ENCODE measurements at regions not wholly inside any gene's neighbourhood (a gene's known extent, or its start where the extent isn't known, plus 50 kb on each side); places are given as distances from the start of the nearest gene placed in this dataset.
"Not testable (repeated sequence)": the region's sequence is repeated elsewhere in the genome, so short reads cannot be mapped to it uniquely, and the experiment has no call there.

DNA sequence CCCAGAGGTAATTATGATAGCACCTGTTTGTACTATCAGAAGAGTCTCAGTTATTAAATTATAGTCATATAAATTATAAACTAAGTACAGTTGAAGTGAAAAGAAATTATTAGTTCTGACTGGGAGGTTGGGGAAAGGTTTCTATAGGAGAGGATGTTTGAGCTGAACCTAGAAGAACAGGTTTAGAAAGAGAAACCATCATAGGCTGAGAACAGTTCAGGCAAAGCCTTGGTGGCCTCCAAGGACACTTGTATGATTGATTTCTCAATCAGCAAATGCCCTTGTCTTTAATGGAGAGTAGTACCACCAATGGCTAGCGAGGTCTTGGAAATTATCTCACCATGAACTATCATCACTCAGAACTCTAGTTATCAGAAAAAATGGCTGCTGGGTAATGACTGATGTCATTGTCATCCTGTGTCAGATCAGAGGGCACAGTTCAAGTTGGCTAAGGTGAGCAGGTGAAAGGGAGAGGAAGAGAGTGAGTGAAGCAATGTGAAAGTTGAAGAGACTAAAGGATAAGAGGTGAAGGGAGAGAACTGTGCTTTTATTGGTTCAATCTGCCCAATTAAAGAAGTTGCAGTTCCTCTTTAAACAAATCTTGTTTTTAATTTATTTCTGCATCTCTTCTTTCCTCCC is 105.8 kb upstream of the NBPF8 start:
- intact Hi-C loops (cut with DNase I; ENCODE audit: low total_unique reads); H3K4me1 ChIP-seq: not testable (repeated sequence)
- no CpG with 5 or more reads among the region's 1 CpG for WGBS, 2 donors (ENCODE audit: low coverage in 1 of 2)

DNA sequence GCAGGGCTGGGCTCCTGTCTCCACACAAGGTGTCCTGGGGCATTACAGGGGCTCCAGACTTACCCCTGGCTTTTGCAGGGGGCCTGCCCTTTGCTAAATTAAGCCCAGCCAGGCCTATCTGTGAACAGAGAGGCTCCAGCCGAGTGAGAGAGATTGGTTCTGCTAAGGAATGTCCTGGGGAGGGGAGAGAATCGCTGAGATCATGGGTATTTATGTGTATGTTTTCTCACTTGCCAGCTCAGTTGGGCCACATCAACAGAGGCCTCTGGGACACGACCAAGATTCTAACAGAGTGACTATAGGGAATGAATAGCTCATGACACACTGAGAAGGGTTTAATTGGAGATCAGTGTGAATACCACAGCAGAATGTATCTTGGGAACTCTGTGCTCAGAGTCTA is 109.8 kb upstream of the NBPF8 start:
- H3K9me3 ChIP-seq; H3K4me1 ChIP-seq; H3K27me3 ChIP-seq; H3K4me3 ChIP-seq; H3K27ac ChIP-seq; in situ Hi-C loops (cut with MboI; ENCODE audit: low pct_ligation_motif_present in 1 of 4, low pct_unique_long_range_greater_than_20kb in 1 of 4, low sequenced_read_pairs in 3 of 4); H3K36me3 ChIP-seq; DNase-seq; intact Hi-C loops (cut with DNase I; ENCODE audit: low total_unique reads): not testable (repeated sequence)
- no CpG with 5 or more reads among the region's 3 CpGs for WGBS, 2 donors (ENCODE audit: low coverage in 1 of 2)

More for the DNA sequence above, 105.8 kb upstream of the NBPF8 start:
- H3K27ac ChIP-seq; H3K36me3 ChIP-seq; H3K9me3 ChIP-seq; H3K27me3 ChIP-seq; H3K4me3 ChIP-seq; in situ Hi-C loops (cut with MboI; ENCODE audit: low pct_ligation_motif_present in 1 of 4, low pct_unique_long_range_greater_than_20kb in 1 of 4, low sequenced_read_pairs in 3 of 4); DNase-seq: not testable (repeated sequence)

GRCh38 chr1:120304341-120304740 is 110.5 kb upstream of the NBPF8 start:
- H3K4me3 ChIP-seq; H3K27me3 ChIP-seq; in situ Hi-C loops (cut with MboI; ENCODE audit: low pct_ligation_motif_present in 1 of 4, low pct_unique_long_range_greater_than_20kb in 1 of 4, low sequenced_read_pairs in 3 of 4); DNase-seq; H3K4me1 ChIP-seq; H3K9me3 ChIP-seq; H3K27ac ChIP-seq; H3K36me3 ChIP-seq; intact Hi-C loops (cut with DNase I; ENCODE audit: low total_unique reads): not testable (repeated sequence)
- WGBS, 2 donors (ENCODE audit: low coverage in 1 of 2): no CpG with 5 or more reads among the region's 2 CpGs

DNA sequence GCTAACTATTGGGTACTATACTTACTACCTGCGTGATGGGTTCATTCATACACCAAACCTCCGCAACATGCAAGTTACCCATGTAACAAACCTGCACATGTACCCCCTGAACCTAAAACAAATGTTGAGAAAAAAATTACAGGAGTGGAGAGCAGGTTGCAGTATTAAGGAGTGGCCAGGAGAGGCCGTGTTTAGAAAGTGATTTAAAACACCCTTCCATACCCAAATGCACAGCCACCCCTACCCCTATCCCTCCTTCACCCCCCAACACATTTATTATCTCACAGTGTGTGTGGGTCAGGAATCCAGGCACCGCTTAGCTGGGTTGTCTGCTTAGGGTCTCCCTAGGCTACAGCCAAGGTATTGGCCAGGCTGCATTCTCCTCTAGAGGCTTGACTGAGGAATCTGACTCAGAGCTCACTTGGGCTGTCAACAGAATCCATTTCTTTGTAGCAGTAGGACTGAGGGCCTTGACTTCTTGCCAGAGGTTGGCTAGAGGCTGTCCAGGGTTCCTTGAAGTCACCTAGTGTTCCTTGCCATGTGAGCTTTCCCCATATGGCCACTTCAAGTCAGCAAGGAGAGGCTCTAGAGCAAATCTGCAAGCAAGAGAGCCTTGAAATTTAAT is 115.3 kb upstream of the NBPF8 start:
- in situ Hi-C loops (cut with MboI; ENCODE audit: low pct_ligation_motif_present in 1 of 4, low pct_unique_long_range_greater_than_20kb in 1 of 4, low sequenced_read_pairs in 3 of 4); H3K4me1 ChIP-seq; H3K27me3 ChIP-seq; H3K9me3 ChIP-seq; H3K36me3 ChIP-seq; DNase-seq; H3K4me3 ChIP-seq; H3K27ac ChIP-seq; intact Hi-C loops (cut with DNase I; ENCODE audit: low total_unique reads): not testable (repeated sequence)
- no CpG with 5 or more reads among the region's 4 CpGs for WGBS, 2 donors (ENCODE audit: low coverage in 1 of 2)

DNA sequence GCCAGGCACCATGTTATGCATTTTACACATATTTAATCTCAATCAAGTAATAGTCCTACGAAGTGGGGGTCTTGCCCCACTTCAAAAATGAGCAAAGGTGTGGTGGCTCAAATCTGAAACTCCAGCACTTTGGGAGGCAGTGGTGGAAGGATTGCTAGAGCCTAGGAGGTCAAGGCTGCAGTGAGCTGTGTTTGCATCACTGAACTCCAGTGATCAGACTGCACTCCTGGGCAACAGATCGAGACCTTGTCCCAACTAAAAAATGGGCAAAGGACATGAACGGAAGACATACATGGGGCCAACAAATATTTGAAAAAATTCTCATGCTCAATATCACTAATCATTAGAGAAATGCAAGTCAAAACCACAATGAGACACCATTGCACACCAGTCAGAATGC is 116.3 kb upstream of the NBPF8 start:
- H3K27me3 ChIP-seq; DNase-seq; H3K4me3 ChIP-seq; H3K36me3 ChIP-seq; H3K9me3 ChIP-seq; in situ Hi-C loops (cut with MboI; ENCODE audit: low pct_ligation_motif_present in 1 of 4, low pct_unique_long_range_greater_than_20kb in 1 of 4, low sequenced_read_pairs in 3 of 4); H3K27ac ChIP-seq; H3K4me1 ChIP-seq; intact Hi-C loops (cut with DNase I; ENCODE audit: low total_unique reads): not testable (repeated sequence)
- WGBS, 2 donors (ENCODE audit: low coverage in 1 of 2): no CpG with 5 or more reads among the region's 3 CpGs

DNA sequence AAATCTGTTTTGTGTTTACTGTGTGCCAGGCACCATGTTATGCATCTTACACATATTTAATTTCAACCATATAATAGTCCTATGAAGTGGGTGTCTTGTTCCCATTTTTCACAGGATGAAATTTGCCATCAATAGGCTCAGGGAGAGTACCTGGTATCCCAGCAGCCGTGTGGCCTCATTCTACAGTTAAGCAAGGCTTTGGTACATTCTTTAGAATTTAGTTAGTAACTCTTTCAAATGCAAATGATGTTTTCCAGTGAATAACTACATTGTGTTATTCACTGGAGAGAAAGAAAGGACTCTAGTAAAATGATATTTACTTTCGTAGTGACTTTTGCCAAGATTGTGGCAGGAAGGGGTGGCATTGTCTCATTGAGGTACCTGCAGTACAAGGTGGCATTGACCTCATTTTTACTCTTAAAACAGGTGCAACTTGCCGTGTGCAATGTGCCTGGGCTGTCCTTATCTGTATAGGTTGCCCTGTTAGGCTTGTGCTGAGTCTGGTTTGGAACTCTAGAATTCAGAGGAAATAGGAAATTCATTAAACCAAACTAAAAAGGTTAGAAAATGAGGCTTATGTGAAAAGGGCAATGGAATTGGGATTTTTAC is 117.4 kb upstream of the NBPF8 start:
- H3K9me3 ChIP-seq; in situ Hi-C loops (cut with MboI; ENCODE audit: low pct_ligation_motif_present in 1 of 4, low pct_unique_long_range_greater_than_20kb in 1 of 4, low sequenced_read_pairs in 3 of 4); H3K4me1 ChIP-seq; intact Hi-C loops (cut with DNase I; ENCODE audit: low total_unique reads); H3K36me3 ChIP-seq; DNase-seq; H3K27ac ChIP-seq; H3K4me3 ChIP-seq; H3K27me3 ChIP-seq: not testable (repeated sequence)
- no CpG with 5 or more reads among the region's 3 CpGs for WGBS, 2 donors (ENCODE audit: low coverage in 1 of 2)

DNA sequence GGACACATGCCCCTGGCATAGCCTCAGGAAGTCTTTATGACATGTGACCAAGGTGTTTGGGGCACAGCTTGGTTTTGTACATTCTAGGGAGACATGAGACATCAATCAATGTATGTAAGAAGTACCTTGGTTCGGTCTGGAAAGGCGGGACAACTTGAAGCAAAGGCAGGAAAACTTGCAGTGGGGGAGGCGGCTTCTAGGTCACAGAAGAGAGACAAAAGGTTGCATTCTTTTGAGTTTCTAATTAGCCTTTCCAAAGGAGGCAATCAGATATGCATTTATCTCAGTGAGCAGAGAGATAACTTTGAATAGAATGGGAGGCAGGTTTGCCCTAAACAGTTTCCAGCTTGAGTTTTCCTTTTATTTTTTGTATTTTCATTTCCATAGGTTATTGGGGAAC is 113.8 kb upstream of the SEC22B start:
- H3K4me1 ChIP-seq; H3K4me3 ChIP-seq; DNase-seq; H3K27ac ChIP-seq; intact Hi-C loops (cut with DNase I; ENCODE audit: low total_unique reads); in situ Hi-C loops (cut with MboI; ENCODE audit: low pct_ligation_motif_present in 1 of 4, low pct_unique_long_range_greater_than_20kb in 1 of 4, low sequenced_read_pairs in 3 of 4); H3K36me3 ChIP-seq; H3K27me3 ChIP-seq; H3K9me3 ChIP-seq: not testable (repeated sequence)
- WGBS, 2 donors (ENCODE audit: low coverage in 1 of 2): no CpG with 5 or more reads among the region's 3 CpGs

- H3K27me3 ChIP-seq; in situ Hi-C loops (cut with MboI; ENCODE audit: low pct_ligation_motif_present in 1 of 4, low pct_unique_long_range_greater_than_20kb in 1 of 4, low sequenced_read_pairs in 3 of 4); intact Hi-C loops (cut with DNase I; ENCODE audit: low total_unique reads); H3K9me3 ChIP-seq; H3K27ac ChIP-seq; DNase-seq; H3K36me3 ChIP-seq; H3K4me3 ChIP-seq; H3K4me1 ChIP-seq: not testable (repeated sequence)
- no CpG with 5 or more reads among the region's 3 CpGs for WGBS, 2 donors (ENCODE audit: low coverage in 1 of 2)
Measured at GRCh38 chr1:120289601-120290074, 113.3 kb upstream of the SEC22B start.

- H3K4me3 ChIP-seq; H3K27me3 ChIP-seq; DNase-seq; H3K4me1 ChIP-seq; intact Hi-C loops (cut with DNase I; ENCODE audit: low total_unique reads); H3K36me3 ChIP-seq; H3K9me3 ChIP-seq; in situ Hi-C loops (cut with MboI; ENCODE audit: low pct_ligation_motif_present in 1 of 4, low pct_unique_long_range_greater_than_20kb in 1 of 4, low sequenced_read_pairs in 3 of 4); H3K27ac ChIP-seq: not testable (repeated sequence)
- WGBS, 2 donors (ENCODE audit: low coverage in 1 of 2): no CpG with 5 or more reads among the region's 8 CpGs
Measured at GRCh38 chr1:120288814-120289600, 112.7 kb upstream of the SEC22B start.

DNA sequence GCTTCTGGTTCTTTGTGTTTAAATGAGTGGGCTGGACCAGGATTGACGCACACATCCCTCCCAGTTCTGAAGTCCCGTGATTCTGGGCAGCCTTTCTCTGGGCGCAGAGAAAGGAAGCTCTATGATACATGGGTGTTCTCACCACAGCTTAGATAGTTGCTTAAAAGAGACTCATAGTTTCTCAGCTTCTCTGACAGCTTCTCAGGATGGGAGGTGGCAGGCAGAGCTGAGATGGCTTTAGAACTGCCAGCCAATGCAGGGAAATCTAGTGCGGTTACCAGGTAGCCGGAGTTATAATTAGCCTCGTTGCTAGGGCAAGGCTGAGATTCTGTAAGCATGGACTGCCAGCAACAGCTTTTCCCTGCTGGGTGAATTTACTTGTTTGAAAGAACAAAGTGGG is 111.8 kb upstream of the SEC22B start:
- H3K36me3 ChIP-seq; H3K27me3 ChIP-seq; H3K4me1 ChIP-seq; H3K27ac ChIP-seq; H3K9me3 ChIP-seq; in situ Hi-C loops (cut with MboI; ENCODE audit: low pct_ligation_motif_present in 1 of 4, low pct_unique_long_range_greater_than_20kb in 1 of 4, low sequenced_read_pairs in 3 of 4); H3K4me3 ChIP-seq; intact Hi-C loops (cut with DNase I; ENCODE audit: low total_unique reads); DNase-seq: not testable (repeated sequence)
- no CpG with 5 or more reads among the region's 6 CpGs for WGBS, 2 donors (ENCODE audit: low coverage in 1 of 2)
